ENCODE measurements at regions not wholly inside any gene's neighbourhood (a gene's known extent, or its start where the extent isn't known, plus 50 kb on each side); places are given as distances from the start of the nearest gene placed in this dataset.
"Not testable (repeated sequence)": the region's sequence is repeated elsewhere in the genome, so short reads cannot be mapped to it uniquely, and the experiment has no call there.

- Histone ChIP-seq H3K9me3 (ENCODE audit: control insufficient read depth, insufficient read depth, low read length) (no peaks in the 10 kb centered on the region), H3K27ac (ENCODE audit: low read depth, low read length) (no peak overlapping the region), H3K9ac (ENCODE audit: low read depth, low read length) (no peak overlapping the region), H3K27me3 (ENCODE audit: control insufficient read depth, insufficient read depth, low read length) (no peaks in the 10 kb centered on the region), H3K36me3 (ENCODE audit: control insufficient read depth, insufficient read depth, low read length) (no peaks in the 10 kb centered on the region), H3K4me3 (ENCODE audit: low read depth, low read length) (no peak overlapping the region), H3K4me1 (ENCODE audit: control insufficient read depth, insufficient read depth, low read length) (0 out of 2 replicates have a peak, but pooled peaks cover 9% of the 10 kb centered on the region)
Observed at GRCh38 chr14:43316427-43316826, 1190.7 kb downstream of the FSCB start.

- 0 out of 2 replicates have a peak, but pooled peaks cover 9% of the 10 kb centered on the region for H3K4me1 ChIP-seq (ENCODE audit: control insufficient read depth, insufficient read depth, low read length)
- H3K27me3 ChIP-seq (ENCODE audit: control insufficient read depth, insufficient read depth, low read length): no peaks in the 10 kb centered on the region
- no peaks in the 10 kb centered on the region for H3K9me3 ChIP-seq (ENCODE audit: control insufficient read depth, insufficient read depth, low read length)
- H3K36me3 ChIP-seq (ENCODE audit: control insufficient read depth, insufficient read depth, low read length): no peaks in the 10 kb centered on the region
- H3K27ac ChIP-seq (ENCODE audit: low read depth, low read length): no peak overlapping the region
- H3K4me3 ChIP-seq (ENCODE audit: low read depth, low read length): no peak overlapping the region
- no peak overlapping the region for H3K9ac ChIP-seq (ENCODE audit: low read depth, low read length)
Observed at GRCh38 chr14:43313719-43314118, 1193.4 kb downstream of the FSCB start.

GRCh38 chr14:43308421-43309110 lies 1198.5 kb downstream of the FSCB start:
- Histone ChIP-seq H3K27ac (ENCODE audit: low read depth, low read length) (no peak overlapping the region), H3K4me3 (ENCODE audit: low read depth, low read length) (no peak overlapping the region), H3K4me1 (ENCODE audit: control insufficient read depth, insufficient read depth, low read length) (0 out of 2 replicates have a peak, but pooled peaks cover 6% of the 10 kb centered on the region), H3K36me3 (ENCODE audit: control insufficient read depth, insufficient read depth, low read length) (no peaks in the 10 kb centered on the region), H3K9ac (ENCODE audit: low read depth, low read length) (no peak overlapping the region), H3K9me3 (ENCODE audit: control insufficient read depth, insufficient read depth, low read length) (no peaks in the 10 kb centered on the region), H3K27me3 (ENCODE audit: control insufficient read depth, insufficient read depth, low read length) (no peaks in the 10 kb centered on the region)

- no peaks in the 10 kb centered on the region for H3K9me3 ChIP-seq (ENCODE audit: control insufficient read depth, insufficient read depth, low read length)
- H3K4me1 ChIP-seq (ENCODE audit: control insufficient read depth, insufficient read depth, low read length): no peaks in the 10 kb centered on the region
- no peaks in the 10 kb centered on the region for H3K36me3 ChIP-seq (ENCODE audit: control insufficient read depth, insufficient read depth, low read length)
- no peak overlapping the region for H3K4me3 ChIP-seq (ENCODE audit: low read depth, low read length)
- H3K27ac ChIP-seq (ENCODE audit: low read depth, low read length): no peak overlapping the region
- no peaks in the 10 kb centered on the region for H3K27me3 ChIP-seq (ENCODE audit: control insufficient read depth, insufficient read depth, low read length)
- no peak overlapping the region for H3K9ac ChIP-seq (ENCODE audit: low read depth, low read length)
Observed at GRCh38 chr14:43307836-43308235, 1199.2 kb downstream of the FSCB start.

- Histone ChIP-seq H3K4me3 (ENCODE audit: low read depth, low read length) (no peak overlapping the region), H3K4me1 (ENCODE audit: control insufficient read depth, insufficient read depth, low read length) (no peaks in the 10 kb centered on the region), H3K9ac (ENCODE audit: low read depth, low read length) (no peak overlapping the region)
Observed at GRCh38 chr14:43306053-43306452, 1201.0 kb downstream of the FSCB start.

GRCh38 chr14:43297794-43298193 lies 1209.3 kb downstream of the FSCB start:
- no peak overlapping the region for H3K9ac ChIP-seq (ENCODE audit: low read depth, low read length)
- H3K36me3 ChIP-seq (ENCODE audit: control insufficient read depth, insufficient read depth, low read length): no peaks in the 10 kb centered on the region
- H3K27me3 ChIP-seq (ENCODE audit: control insufficient read depth, insufficient read depth, low read length): no peaks in the 10 kb centered on the region
- no peaks in the 10 kb centered on the region for H3K9me3 ChIP-seq (ENCODE audit: control insufficient read depth, insufficient read depth, low read length)
- no peak overlapping the region for H3K27ac ChIP-seq (ENCODE audit: low read depth, low read length)
- H3K4me3 ChIP-seq (ENCODE audit: low read depth, low read length): no peak overlapping the region
- H3K4me1 ChIP-seq (ENCODE audit: control insufficient read depth, insufficient read depth, low read length): no peaks in the 10 kb centered on the region

More at GRCh38 chr14:43306053-43306452, 1201.0 kb downstream of the FSCB start:
- Histone ChIP-seq H3K9me3 (ENCODE audit: control insufficient read depth, insufficient read depth, low read length) (no peaks in the 10 kb centered on the region), H3K27ac (ENCODE audit: low read depth, low read length) (no peak overlapping the region), H3K36me3 (ENCODE audit: control insufficient read depth, insufficient read depth, low read length) (no peaks in the 10 kb centered on the region), H3K27me3 (ENCODE audit: control insufficient read depth, insufficient read depth, low read length) (no peaks in the 10 kb centered on the region)

GRCh38 chr14:43296061-43296460 lies 1211.0 kb downstream of the FSCB start:
- H3K27me3 ChIP-seq (ENCODE audit: control insufficient read depth, insufficient read depth, low read length); H3K9me3 ChIP-seq (ENCODE audit: control insufficient read depth, insufficient read depth, low read length); H3K9ac ChIP-seq (ENCODE audit: low read depth, low read length); H3K36me3 ChIP-seq (ENCODE audit: control insufficient read depth, insufficient read depth, low read length); H3K4me3 ChIP-seq (ENCODE audit: low read depth, low read length); H3K27ac ChIP-seq (ENCODE audit: low read depth, low read length); H3K4me1 ChIP-seq (ENCODE audit: control insufficient read depth, insufficient read depth, low read length): not testable (repeated sequence)

- no peak overlapping the region for H3K9ac ChIP-seq (ENCODE audit: low read depth, low read length)
- H3K36me3 ChIP-seq (ENCODE audit: control insufficient read depth, insufficient read depth, low read length): no peaks in the 10 kb centered on the region
- no peak overlapping the region for H3K27ac ChIP-seq (ENCODE audit: low read depth, low read length)
- H3K27me3 ChIP-seq (ENCODE audit: control insufficient read depth, insufficient read depth, low read length): no peaks in the 10 kb centered on the region
- H3K4me3 ChIP-seq (ENCODE audit: low read depth, low read length): no peak overlapping the region
- H3K4me1 ChIP-seq (ENCODE audit: control insufficient read depth, insufficient read depth, low read length): no peaks in the 10 kb centered on the region
- H3K9me3 ChIP-seq (ENCODE audit: control insufficient read depth, insufficient read depth, low read length): no peaks in the 10 kb centered on the region
Observed at GRCh38 chr14:43285575-43285974, 1221.5 kb downstream of the FSCB start.

- H3K36me3 ChIP-seq (ENCODE audit: control insufficient read depth, insufficient read depth, low read length): no peaks in the 10 kb centered on the region
- no peak overlapping the region for H3K9ac ChIP-seq (ENCODE audit: low read depth, low read length)
- peaks cover 3% of the 10 kb centered on the region for H3K9me3 ChIP-seq (ENCODE audit: control insufficient read depth, insufficient read depth, low read length)
- H3K27ac ChIP-seq (ENCODE audit: low read depth, low read length): no peak overlapping the region
- H3K27me3 ChIP-seq (ENCODE audit: control insufficient read depth, insufficient read depth, low read length): no peaks in the 10 kb centered on the region
- no peak overlapping the region for H3K4me3 ChIP-seq (ENCODE audit: low read depth, low read length)
- H3K4me1 ChIP-seq (ENCODE audit: control insufficient read depth, insufficient read depth, low read length): peaks cover 5% of the 10 kb centered on the region
Observed at GRCh38 chr14:43260056-43260455, 1247.0 kb downstream of the FSCB start.

GRCh38 chr14:43258396-43258795 lies 1248.7 kb downstream of the FSCB start:
- Histone ChIP-seq H3K4me1 (ENCODE audit: control insufficient read depth, insufficient read depth, low read length) (peaks cover 5% of the 10 kb centered on the region), H3K9me3 (ENCODE audit: control insufficient read depth, insufficient read depth, low read length) (peaks cover 3% of the 10 kb centered on the region), H3K27me3 (ENCODE audit: control insufficient read depth, insufficient read depth, low read length) (no peaks in the 10 kb centered on the region), H3K27ac (ENCODE audit: low read depth, low read length) (no peak overlapping the region), H3K4me3 (ENCODE audit: low read depth, low read length) (no peak overlapping the region), H3K9ac (ENCODE audit: low read depth, low read length) (no peak overlapping the region), H3K36me3 (ENCODE audit: control insufficient read depth, insufficient read depth, low read length) (no peaks in the 10 kb centered on the region)

- not testable (repeated sequence) for H3K36me3 ChIP-seq (ENCODE audit: control insufficient read depth, insufficient read depth, low read length); H3K9ac ChIP-seq (ENCODE audit: low read depth, low read length); H3K27me3 ChIP-seq (ENCODE audit: control insufficient read depth, insufficient read depth, low read length); H3K4me3 ChIP-seq (ENCODE audit: low read depth, low read length); H3K27ac ChIP-seq (ENCODE audit: low read depth, low read length); H3K9me3 ChIP-seq (ENCODE audit: control insufficient read depth, insufficient read depth, low read length); H3K4me1 ChIP-seq (ENCODE audit: control insufficient read depth, insufficient read depth, low read length)
Observed at GRCh38 chr14:43256996-43257395, 1250.1 kb downstream of the FSCB start.

Data from HUES48 (cell line).